ENCODE measurements at regions not wholly inside any gene's neighbourhood (a gene's known extent, or its start where the extent isn't known, plus 50 kb on each side); places are given as distances from the start of the nearest gene placed in this dataset.

- no peak for TF ChIP-seq POLR2A (IDR thresholded peaks at IDR 0.05; ENCODE audit: low read depth, low read length)
- no peak for TF ChIP-seq POLR2AphosphoS5 (IDR thresholded peaks at IDR 0.05; ENCODE audit: low read depth, low read length)
Observed at GRCh38 chrY:16486696-16487215, 1393.3 kb downstream of the CDY2B start.

All from GM12891 (cell line).